B cell (primary cell): ENCODE measurements at regions not wholly inside any gene's neighbourhood (a gene's known extent, or its start where the extent isn't known, plus 50 kb on each side); places are given as distances from the start of the nearest gene placed in this dataset.

Source experiments
- ATAC-seq: fragments of 200-7000 bp; cut with Tn5 transposase; one replicate; pipeline ENCODE4 v1.10.0; 2021; ENCODE audit warnings: low read depth, mild to moderate bottlenecking, moderate number of reproducible peaks, moderate library complexity
- CTCF ChIA-PET: fragments of 350-600 bp; sonication (Branson Sonifier 250); formaldehyde crosslinking; loops from one replicate; lab custom pipeline; 2021; ENCODE audit warnings: antibody characterized with exemption, inconsistent platforms; lab: Charles Lee
- POLR2A ChIA-PET: fragments of 350-600 bp; sonication (Branson Sonifier 250); formaldehyde crosslinking; loops from one replicate; lab custom pipeline; 2021; ENCODE audit warnings: antibody characterized with exemption; lab: Charles Lee
- DNase-seq: peaks from one replicate; pipeline ENCODE4 v3.0.0; 2013
- H2AFZ ChIP-seq: 2 replicates; pipeline ENCODE4 v1.6.1; 2012; ENCODE audit warnings: mild to moderate bottlenecking, low read depth, low read length; ENCODE audit not compliant: insufficient read depth, poor library complexity, severe bottlenecking
- H3K27ac ChIP-seq, 2 donors: 1 replicate in 1 of 2; 2 replicates in 1 of 2; pipeline ENCODE4 v1.5.1; 2012 to 2013; ENCODE audit warnings: low read length in 2 of 2, mild to moderate bottlenecking in 2 of 2, moderate library complexity in 1 of 2
- H3K27me3 ChIP-seq, 4 experiments: fragments of 200-600 bp in 1 of 4; sonication (generic) in 1 of 4; replicated peaks in 1 of 4; 1 replicate in 2 of 4; 2 replicates in 2 of 4; pipeline versions ENCODE4 v1.6.1 to v1.7.0; 2013 to 2016; ENCODE audit warnings: low read length in 3 of 4, mild to moderate bottlenecking in 2 of 4, mixed read lengths in 1 of 4, moderate library complexity in 1 of 4; ENCODE audit not compliant: insufficient read depth in 4 of 4, control insufficient read depth in 3 of 4; ENCODE audit errors: control extremely low read depth in 1 of 4
- H3K36me3 ChIP-seq, 2 experiments: replicated peaks in 1 of 2; 1 replicate in 1 of 2; 2 replicates in 1 of 2; pipeline versions ENCODE4 v1.6.1 to v1.7.1; 2013; ENCODE audit warnings: low read length in 1 of 2; ENCODE audit not compliant: insufficient read depth in 2 of 2, control insufficient read depth in 1 of 2; ENCODE audit errors: control extremely low read depth in 1 of 2, extremely low read depth in 1 of 2
- H3K4me1 ChIP-seq, 2 donors: fragments of 200-600 bp in 1 of 2; sonication (generic) in 1 of 2; 1 replicate in 1 of 2; 2 replicates in 1 of 2; pipeline versions ENCODE4 v1.5.1 to v1.6.1; 2013 to 2017; ENCODE audit warnings: low read length in 2 of 2; ENCODE audit not compliant: control insufficient read depth in 2 of 2, insufficient read depth in 2 of 2
- H3K4me2 ChIP-seq: replicated peaks from 2 replicates; pipeline ENCODE3; 2012; ENCODE audit warnings: mild to moderate bottlenecking, low read depth, low read length; ENCODE audit not compliant: poor library complexity, severe bottlenecking
- H3K4me3 ChIP-seq, 5 experiments: fragments of 200-600 bp in 1 of 5; sonication (generic) in 1 of 5; 1 replicate in 3 of 5; 2 replicates in 2 of 5; pipeline versions ENCODE4 v1.5.1 to v1.7.0; 2011 to 2016; ENCODE audit warnings: low read length in 4 of 5, mild to moderate bottlenecking in 4 of 5, low read depth in 2 of 5, control low read depth in 1 of 5, moderate library complexity in 1 of 5; ENCODE audit not compliant: insufficient read depth in 1 of 5; ENCODE audit errors: control extremely low read depth in 1 of 5, extremely low read depth in 1 of 5
- H3K79me2 ChIP-seq: fragments of 200-600 bp; sonication (generic); one replicate; pipeline ENCODE4 v1.6.0; 2016; ENCODE audit warnings: low read length; ENCODE audit not compliant: control insufficient read depth, insufficient read depth
- H3K9ac ChIP-seq: fragments of 200-600 bp; sonication (generic); 2 replicates; pipeline ENCODE4 v1.6.1; 2017; ENCODE audit warnings: mild to moderate bottlenecking, low read length, moderate library complexity
- H3K9me3 ChIP-seq, 3 donors: one replicate each; pipeline versions ENCODE4 v1.6.1 to v1.7.1; 2013; ENCODE audit warnings: low read length in 2 of 3; ENCODE audit not compliant: control insufficient read depth in 2 of 3, insufficient read depth in 1 of 3; ENCODE audit errors: control extremely low read depth in 1 of 3
- H4K20me1 ChIP-seq: 2 replicates; pipeline ENCODE4 v1.6.0; 2012; ENCODE audit warnings: mild to moderate bottlenecking, low read length; ENCODE audit not compliant: insufficient read depth, control insufficient read depth, poor library complexity, severe bottlenecking
- H3K27ac Mint-ChIP-seq: one replicate; pipeline ENCODE4 v1.8.0; 2021; ENCODE audit warnings: mixed read lengths
- H3K27me3 Mint-ChIP-seq: one replicate; pipeline ENCODE4 v1.8.0; 2021; ENCODE audit warnings: mixed read lengths
- H3K4me1 Mint-ChIP-seq: one replicate; pipeline ENCODE4 v1.8.0; 2021; ENCODE audit warnings: mixed read lengths
- H3K4me3 Mint-ChIP-seq: one replicate; pipeline ENCODE4 v1.8.0; 2021; ENCODE audit warnings: mixed read lengths
- H3K9me3 Mint-ChIP-seq: one replicate; pipeline ENCODE4 v1.8.0; 2022; ENCODE audit warnings: mixed read lengths; ENCODE audit not compliant: insufficient read depth
- CTCF ChIP-seq: fragments of 200-600 bp; IDR thresholded peaks from one replicate; pipeline ENCODE4 v1.8.0; 2022; ENCODE audit warnings: antibody characterized with exemption, mild to moderate bottlenecking
- EZH2 ChIP-seq: IDR thresholded peaks from 2 replicates; pipeline ENCODE4 v1.6.1; 2012; ENCODE audit warnings: borderline replicate concordance, low read depth, mild to moderate bottlenecking, moderate library complexity, low read length; ENCODE audit not compliant: insufficient read depth, poor library complexity, severe bottlenecking
- WGBS: methylation state at CpG from one replicate; pipeline ENCODE4 v1.1.5; 2013; ENCODE audit warnings: missing lambda C conversion rate; ENCODE audit not compliant: insufficient coverage; 5-methylcytosine and 5-hydroxymethylcytosine counted together
- intact Hi-C: fragments of 100-400 bp; cut with micrococcal nuclease; formaldehyde crosslinking; loops from one replicate; pipeline ENCODE4 v1.10.0; 2022

GRCh38 chr10:91564508-91564907 lies 68.4 kb downstream of the PPP1R3C start:
- POLR2A ChIA-PET: no interaction called here
- Histone ChIP-seq H4K20me1 (no peaks in the 10 kb centered on the region), H3K4me2 (no peak overlapping the region), H3K27me3 (peaks cover 0 to 11% (median 0%) of the 10 kb centered on the region in 4 experiments), H2AFZ (no peak overlapping the region), H3K79me2 (no peaks in the 10 kb centered on the region), H3K27ac (no peak overlapping the region), H3K36me3 (no peaks in the 10 kb centered on the region), H3K9me3 (peaks cover 0 to 8% (median 0%) of the 10 kb centered on the region in 3 donors), H3K4me1 (no peaks in the 10 kb centered on the region), H3K9ac (no peak overlapping the region), H3K4me3 (no peak overlapping the region)
- CTCF ChIA-PET: no interaction called here
- no peak overlapping the region for H3K4me3 Mint-ChIP-seq
- H3K27me3 Mint-ChIP-seq: peaks cover 25% of the 10 kb centered on the region
- intact Hi-C loops: no loop called here
- H3K4me1 Mint-ChIP-seq: no peaks in the 10 kb centered on the region
- no peak for TF ChIP-seq CTCF
- no peak for TF ChIP-seq EZH2
- H3K27ac Mint-ChIP-seq: no peak overlapping the region
- H3K9me3 Mint-ChIP-seq: peaks cover 3% of the 10 kb centered on the region
- DNase-seq (no peak), ATAC-seq (no peak)
- WGBS: 53% methylated on average over 3 of the region's 4 CpGs
